Breast epithelium (tissue), 4 donors: ENCODE measurements at regions not wholly inside any gene's neighbourhood (a gene's known extent, or its start where the extent isn't known, plus 50 kb on each side); places are given as distances from the start of the nearest gene placed in this dataset.

Source experiments
- DNase-seq, 2 donors: peaks; one replicate each; pipeline ENCODE4 v3.0.0-alpha.2; 2019; ENCODE audit warnings: low spot score in 2 of 2
- H3K27ac ChIP-seq, 2 donors: fragments of 200-600 bp; sonication (generic) in 1 of 2; one replicate each; pipeline ENCODE4 v1.5.1; 2016 to 2019; ENCODE audit warnings: mild to moderate bottlenecking in 1 of 2
- H3K27me3 ChIP-seq, 2 donors: fragments of 200-600 bp; sonication (generic) in 1 of 2; one replicate each; pipeline versions ENCODE4 v1.5.1 to v1.6.0; 2017 to 2019; ENCODE audit warnings: control low read depth in 1 of 2, mild to moderate bottlenecking in 1 of 2
- H3K36me3 ChIP-seq: fragments of 200-600 bp; one replicate; pipeline ENCODE4 v1.5.1; 2019
- H3K4me1 ChIP-seq, 2 donors: fragments of 200-600 bp; sonication (generic); one replicate each; pipeline ENCODE4 v1.5.1; 2016 to 2019; ENCODE audit warnings: control low read depth in 1 of 2
- H3K4me3 ChIP-seq, 3 donors: fragments of 200-600 bp; sonication (generic); 1 replicate in 2 of 3; 2 replicates in 1 of 3; pipeline ENCODE4 v1.5.1; 2016 to 2019; ENCODE audit warnings: mild to moderate bottlenecking in 3 of 3, moderate library complexity in 2 of 3
- H3K9me3 ChIP-seq, 2 donors: fragments of 200-600 bp; sonication (generic) in 1 of 2; one replicate each; pipeline ENCODE4 v1.5.1; 2016 to 2019; ENCODE audit warnings: control low read depth in 1 of 2
- CTCF ChIP-seq, 3 donors: fragments of 450-650 bp; IDR thresholded peaks; one replicate each; pipeline ENCODE4 v1.5.1; 2016 to 2017; ENCODE audit warnings: antibody characterized with exemption in 3 of 3, mild to moderate bottlenecking in 3 of 3, moderate library complexity in 3 of 3
- POLR2A ChIP-seq: fragments of 450-650 bp; IDR thresholded peaks from one replicate; pipeline ENCODE4 v1.6.1; 2016; ENCODE audit warnings: antibody characterized with exemption, mild to moderate bottlenecking, moderate library complexity
- POLR2AphosphoS5 ChIP-seq, 3 donors: sonication (generic); formaldehyde crosslinking; IDR thresholded peaks; one replicate each; pipeline ENCODE4 v1.6.1; 2017; ENCODE audit warnings: antibody characterized with exemption in 3 of 3
- intact Hi-C: fragments of 100-400 bp; cut with DNase I; formaldehyde crosslinking; loops from one replicate; pipeline ENCODE4 v1.15.1; 2023; ENCODE audit warnings: low total_unique reads

GRCh38 chr13:34547929-34548328 lies 394.1 kb upstream of the NBEA start:
- H3K4me3 ChIP-seq, result no peak overlapping the region
- no peaks in the 10 kb centered on the region for H3K27me3 ChIP-seq
- intact Hi-C loops, result no loop called here
- no peaks in the 10 kb centered on the region for H3K9me3 ChIP-seq
- H3K36me3 ChIP-seq, result no peaks in the 10 kb centered on the region
- TF ChIP-seq CTCF (IDR thresholded peaks at IDR 0.05), result no peak
- TF ChIP-seq POLR2A, result no peak
- TF ChIP-seq POLR2AphosphoS5 (IDR thresholded peaks at IDR 0.05), result no peak
- no peaks in the 10 kb centered on the region for H3K4me1 ChIP-seq
- DNase-seq, result no peak
- no peak overlapping the region for H3K27ac ChIP-seq

- Histone ChIP-seq H3K27me3 (no peaks in the 10 kb centered on the region), H3K4me1 (no peaks in the 10 kb centered on the region), H3K9me3 (no peaks in the 10 kb centered on the region), H3K27ac (no peak overlapping the region), H3K4me3 (no peak overlapping the region), H3K36me3 (no peaks in the 10 kb centered on the region)
- DNase-seq, result no peak
- intact Hi-C loops, result no loop called here
- TF ChIP-seq CTCF (IDR thresholded peaks at IDR 0.05), result no peak
- TF ChIP-seq POLR2A, result no peak
- no peak for TF ChIP-seq POLR2AphosphoS5 (IDR thresholded peaks at IDR 0.05)
These were observed 388.7 kb upstream of the NBEA start for GRCh38 chr13:34553376-34553775.

- Histone ChIP-seq H3K4me3 (no peak overlapping the region), H3K4me1 (no peaks in the 10 kb centered on the region), H3K36me3 (no peaks in the 10 kb centered on the region), H3K9me3 (no peaks in the 10 kb centered on the region), H3K27me3 (no peaks in the 10 kb centered on the region), H3K27ac (no peak overlapping the region)
- intact Hi-C loops, result no loop called here
- DNase-seq, result no peak
- TF ChIP-seq POLR2AphosphoS5 (IDR thresholded peaks at IDR 0.05) (no peak), CTCF (IDR thresholded peaks at IDR 0.05) (no peak), POLR2A (no peak)
These were observed 386.1 kb upstream of the NBEA start for GRCh38 chr13:34555988-34556387.

DNA sequence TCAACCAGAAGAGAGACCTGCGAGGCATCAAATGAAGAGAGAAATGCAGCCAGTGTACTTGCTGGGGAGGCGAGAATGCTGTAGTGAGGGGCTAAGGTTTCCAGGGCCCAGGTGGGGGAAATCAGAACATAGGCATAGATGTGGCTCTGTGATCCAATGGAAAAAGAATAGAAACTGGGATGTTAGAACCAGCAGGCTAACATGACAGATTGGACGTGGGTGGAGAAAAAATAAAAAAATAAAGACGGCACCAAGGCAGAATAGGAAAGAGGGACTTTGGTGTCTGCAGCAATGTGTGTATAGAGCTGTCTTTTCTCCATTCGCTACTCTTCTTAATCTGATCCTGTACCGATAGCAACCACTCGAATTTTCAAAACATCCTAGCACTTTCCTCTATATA lies 381.0 kb upstream of the NBEA start:
- DNase-seq, result no peak
- H3K4me3 ChIP-seq, result no peak overlapping the region
- intact Hi-C loops, result no loop called here
- H3K9me3 ChIP-seq, result no peaks in the 10 kb centered on the region
- no peaks in the 10 kb centered on the region for H3K4me1 ChIP-seq
- no peak overlapping the region for H3K27ac ChIP-seq
- no peaks in the 10 kb centered on the region for H3K27me3 ChIP-seq
- TF ChIP-seq CTCF (IDR thresholded peaks at IDR 0.05) (no peak), POLR2AphosphoS5 (IDR thresholded peaks at IDR 0.05) (no peak), POLR2A (no peak)
- H3K36me3 ChIP-seq, result no peaks in the 10 kb centered on the region

GRCh38 chr13:34567597-34567996 lies 374.5 kb upstream of the NBEA start:
- intact Hi-C loops, result no loop called here
- no peaks in the 10 kb centered on the region for H3K9me3 ChIP-seq
- no peaks in the 10 kb centered on the region for H3K36me3 ChIP-seq
- no peaks in the 10 kb centered on the region for H3K27me3 ChIP-seq
- no peak overlapping the region for H3K27ac ChIP-seq
- H3K4me1 ChIP-seq, result no peaks in the 10 kb centered on the region
- no peak for DNase-seq
- no peak for TF ChIP-seq CTCF (IDR thresholded peaks at IDR 0.05)
- no peak for TF ChIP-seq POLR2AphosphoS5 (IDR thresholded peaks at IDR 0.05)
- no peak for TF ChIP-seq POLR2A
- H3K4me3 ChIP-seq, result no peak overlapping the region
